DOHH2 (cell line): ENCODE measurements at regions not wholly inside any gene's neighbourhood (a gene's known extent, or its start where the extent isn't known, plus 50 kb on each side); places are given as distances from the start of the nearest gene placed in this dataset.

Experiments used
- CTCF ChIP-seq: fragments of 200-600 bp; sonication (generic); IDR thresholded peaks from one replicate; pipeline ENCODE4 v1.5.1; 2014; ENCODE audit warnings: antibody characterized with exemption, mild to moderate bottlenecking, low read depth, low read length; ENCODE audit not compliant: poor library complexity, severe bottlenecking
- EZH2phosphoT487 ChIP-seq: fragments of 200-600 bp; sonication (generic); IDR thresholded peaks from 2 replicates; pipeline ENCODE4 v1.6.1; 2017; ENCODE audit warnings: borderline replicate concordance, mild to moderate bottlenecking, antibody characterized with exemption, low read length, moderate library complexity, mixed read lengths

GRCh38 chr3:167918686-167919085 lies 177.0 kb downstream of the GOLIM4 start:
- TF ChIP-seq CTCF (no peak), EZH2phosphoT487 (no peak)
